SK-N-SH (cell line): ENCODE measurements at regions not wholly inside any gene's neighbourhood (a gene's known extent, or its start where the extent isn't known, plus 50 kb on each side); places are given as distances from the start of the nearest gene placed in this dataset.

Experiments
- CTCF ChIA-PET: fragments of 300-600, 350-600 bp; formaldehyde crosslinking; extraction: SDS; loops from one replicate; lab custom pipeline; 2021; lab: Yijun Ruan, JAX
- POLR2A ChIA-PET: fragments of 350-600 bp; sonication (Branson Sonifier 250); formaldehyde crosslinking; extraction: SDS; loops from one replicate; lab custom pipeline; 2020; ENCODE audit warnings: antibody characterized with exemption, inconsistent platforms; lab: Yijun Ruan, JAX
- DNase-seq: peaks from one replicate; pipeline ENCODE4 v3.0.0; 2012
- H2AFZ ChIP-seq: fragments of 200-600 bp; sonication (generic); 2 replicates; pipeline ENCODE4 v1.8.1; 2016; ENCODE audit warnings: antibody characterized with exemption, mild to moderate bottlenecking, low read depth
- H3F3A ChIP-seq: fragments of 200-600 bp; sonication (generic); replicated peaks from 2 replicates; pipeline ENCODE3; 2016; ENCODE audit warnings: antibody characterized with exemption, mild to moderate bottlenecking; ENCODE audit not compliant: insufficient read depth
- H3K27ac ChIP-seq, 2 experiments: fragments of 200-500 bp in 1 of 2; fragments of 200-600 bp in 1 of 2; sonication (Bioruptor generic) in 1 of 2; sonication (generic), shearing (Covaris generic) in 1 of 2; 2 replicates each; pipeline versions ENCODE4 v1.5.1 to v1.6.1; 2014 to 2016; ENCODE audit warnings: low read depth in 2 of 2, inconsistent platforms in 1 of 2, low read length in 1 of 2, mild to moderate bottlenecking in 1 of 2, mixed read lengths in 1 of 2
- H3K27me3 ChIP-seq: fragments of 200-600 bp; sonication (generic), shearing (Covaris generic); 2 replicates; pipeline ENCODE4 v1.6.1; 2016; ENCODE audit warnings: mixed run types; ENCODE audit not compliant: insufficient read depth
- H3K36me3 ChIP-seq, 2 experiments: fragments of 200-500 bp in 1 of 2; fragments of 200-600 bp in 1 of 2; sonication (Bioruptor generic) in 1 of 2; sonication (generic) in 1 of 2; replicated peaks in 1 of 2; 2 replicates each; pipeline versions ENCODE3 to v1.5.1; 2014 to 2016; ENCODE audit warnings: low read length in 1 of 2, mild to moderate bottlenecking in 1 of 2; ENCODE audit not compliant: insufficient read depth in 2 of 2, control insufficient read depth in 1 of 2
- H3K4me1 ChIP-seq, 2 experiments: fragments of 200-500 bp in 1 of 2; fragments of 200-600 bp in 1 of 2; sonication (Bioruptor generic) in 1 of 2; sonication (generic), shearing (Covaris generic) in 1 of 2; 2 replicates each; pipeline versions ENCODE4 v1.5.1 to v1.6.1; 2014 to 2016; ENCODE audit warnings: low read depth in 1 of 2, low read length in 1 of 2, mixed run types in 1 of 2; ENCODE audit not compliant: insufficient read depth in 2 of 2, control insufficient read depth in 1 of 2
- H3K4me2 ChIP-seq: fragments of 200-600 bp; sonication (generic), shearing (Covaris generic); 2 replicates; pipeline ENCODE4 v1.6.1; 2017; ENCODE audit warnings: mixed run types
- H3K4me3 ChIP-seq, 2 experiments: fragments of 200-500 bp in 1 of 2; fragments of 200-600 bp in 1 of 2; sonication (Bioruptor generic) in 1 of 2; sonication (generic), shearing (Covaris generic) in 1 of 2; 2 replicates each; pipeline versions ENCODE4 v1.5.1 to v1.8.1; 2014 to 2016; ENCODE audit warnings: low read depth in 2 of 2, inconsistent platforms in 1 of 2, low read length in 1 of 2, mild to moderate bottlenecking in 1 of 2, mixed read lengths in 1 of 2, moderate library complexity in 1 of 2
- H3K79me2 ChIP-seq: fragments of 200-600 bp; sonication (generic); 2 replicates; pipeline ENCODE4 v1.8.1; 2017; ENCODE audit warnings: mild to moderate bottlenecking; ENCODE audit not compliant: insufficient read depth
- H3K9ac ChIP-seq: fragments of 200-600 bp; sonication (generic); 2 replicates; pipeline ENCODE4 v1.6.1; 2017; ENCODE audit warnings: mixed run types
- H3K9me2 ChIP-seq: fragments of 200-600 bp; sonication (generic); 2 replicates; pipeline ENCODE4 v1.6.1; 2017; ENCODE audit warnings: mixed run types
- H3K9me3 ChIP-seq: fragments of 200-600 bp; sonication (generic); 2 replicates; pipeline ENCODE4 v1.6.1; 2017; ENCODE audit warnings: mixed run types, mild to moderate bottlenecking, moderate library complexity
- H4K20me1 ChIP-seq: fragments of 200-600 bp; sonication (generic); 2 replicates; pipeline ENCODE4 v1.6.1; 2017; ENCODE audit warnings: mild to moderate bottlenecking, mixed run types; ENCODE audit not compliant: insufficient read depth
- CTCF ChIP-seq: fragments of 200-600 bp; sonication (generic); IDR thresholded peaks from 2 replicates; pipeline ENCODE4 v1.6.1; 2017; ENCODE audit warnings: antibody characterized with exemption, mild to moderate bottlenecking, moderate library complexity
- EP300 ChIP-seq, 2 experiments: IDR thresholded peaks; 2 replicates each; pipeline versions ENCODE4 v1.4.0 to v1.6.1; 2012; ENCODE audit warnings: borderline replicate concordance in 1 of 2, low read depth in 1 of 2, low read length in 1 of 2
- FOSL2 ChIP-seq: IDR thresholded peaks from 2 replicates; pipeline ENCODE4 v1.4.0; 2012; ENCODE audit warnings: low read depth, mild to moderate bottlenecking, moderate library complexity, borderline replicate concordance
- FOXJ3 ChIP-seq: sonication (generic); formaldehyde crosslinking; IDR thresholded peaks from 2 replicates; pipeline ENCODE4 v1.5.1; 2020; ENCODE audit warnings: mild to moderate bottlenecking, missing genetic modification reagents
- JUND ChIP-seq: IDR thresholded peaks from 2 replicates; pipeline ENCODE4 v1.4.0; 2012
- MXI1 ChIP-seq: IDR thresholded peaks from 2 replicates; pipeline ENCODE4 v1.6.1; 2012; ENCODE audit warnings: mild to moderate bottlenecking, low read depth, low read length, improper control_type of control experiment
- NFIC ChIP-seq: IDR thresholded peaks from 2 replicates; pipeline ENCODE4 v1.4.0; 2012; ENCODE audit warnings: borderline replicate concordance
- PBX3 ChIP-seq: IDR thresholded peaks from 2 replicates; pipeline ENCODE4; 2012
- REST ChIP-seq: IDR thresholded peaks from 2 replicates; pipeline ENCODE4 v1.6.1; 2012; ENCODE audit warnings: mild to moderate bottlenecking, low read depth, low read length, moderate library complexity
- RXRA ChIP-seq: IDR thresholded peaks from 2 replicates; pipeline ENCODE4 v1.4.0; 2012; ENCODE audit warnings: low read depth, mild to moderate bottlenecking, borderline replicate concordance
- SMC3 ChIP-seq: IDR thresholded peaks from 2 replicates; pipeline ENCODE4 v1.6.1; 2012; ENCODE audit warnings: low read depth, low read length, improper control_type of control experiment
- TCF12 ChIP-seq: IDR thresholded peaks from 2 replicates; pipeline ENCODE4 v1.4.0; 2012
- TEAD4 ChIP-seq: IDR thresholded peaks from 2 replicates; pipeline ENCODE4 v1.4.0; 2012; ENCODE audit warnings: mild to moderate bottlenecking, borderline replicate concordance; ENCODE audit not compliant: insufficient read depth
- USF1 ChIP-seq: IDR thresholded peaks from 2 replicates; pipeline ENCODE4 v1.4.0; 2012; ENCODE audit warnings: low read depth, borderline replicate concordance
- WGBS: methylation state at CpG from one replicate; pipeline ENCODE4 v1.1.6; 2017; ENCODE audit warnings: low lambda C conversion rate; 5-methylcytosine and 5-hydroxymethylcytosine counted together

GRCh38 chr14:89014569-89014850, 190.1 kb downstream of the TTC8 start:
- Histone ChIP-seq H2AFZ (no peak overlapping the region), H3K9me2 (no peaks in the 10 kb centered on the region), H3K4me1 (no peaks in the 10 kb centered on the region; a peak in 1 of 4 replicates), H3K4me3 (no peak overlapping the region), H3K27ac (no peak overlapping the region; a peak in 1 of 4 replicates), H3K9me3 (no peaks in the 10 kb centered on the region), H3K27me3 (no peaks in the 10 kb centered on the region), H3F3A (no peaks in the 10 kb centered on the region), H3K4me2 (no peak overlapping the region), H4K20me1 (no peaks in the 10 kb centered on the region), H3K9ac (no peak overlapping the region), H3K79me2 (no peaks in the 10 kb centered on the region), H3K36me3 (no peaks in the 10 kb centered on the region)
- ChIA-PET POLR2A (no interaction called here), CTCF (interaction anchor here (1.5 kb wide), 1 partner anchor 190 kb away, joined by 3 read pairs; the partner anchor contains the start of gene TTC8)
- no peak for DNase-seq
- TF ChIP-seq RXRA (no peak), PBX3 (no peak), NFIC (no peak), TEAD4 (no peak), REST (no peak), FOXJ3 (no peak), SMC3 (no peak), EP300 (IDR thresholded peaks at IDR 0.05; ENCODE audit: borderline replicate concordance in 1 of 2, low read depth in 1 of 2, low read length in 1 of 2) (no peak), TCF12 (no peak), CTCF (no peak), MXI1 (no peak), FOSL2 (no peak), JUND (no peak), USF1 (no peak)
- 71% methylated on average over 2 of the region's 2 CpGs for WGBS
